NCI-H226 (cell line): ENCODE measurements at regions not wholly inside any gene's neighbourhood (a gene's known extent, or its start where the extent isn't known, plus 50 kb on each side); places are given as distances from the start of the nearest gene placed in this dataset.
"Not testable (repeated sequence)": the region's sequence is repeated elsewhere in the genome, so short reads cannot be mapped to it uniquely, and the experiment has no call there.

ENCODE experiments used
- DNase-seq: peaks from one replicate; pipeline ENCODE4 v3.0.0-alpha.2; 2015

GRCh38 chr16:8452941-8453340 lies 137.4 kb downstream of the TMEM114 start:
- no peak for DNase-seq

- DNase-seq: no peak
Measured at GRCh38 chr16:8436931-8437330, 153.4 kb downstream of the TMEM114 start.

GRCh38 chr16:8431783-8432182 lies 158.5 kb downstream of the TMEM114 start:
- no peak for DNase-seq

GRCh38 chr16:8430401-8430800 lies 159.9 kb downstream of the TMEM114 start:
- no peak for DNase-seq

GRCh38 chr16:8426569-8426968 lies 163.7 kb downstream of the TMEM114 start:
- no peak for DNase-seq

GRCh38 chr16:8417145-8417544 lies 173.2 kb downstream of the TMEM114 start:
- no peak for DNase-seq

GRCh38 chr16:8408855-8409567 lies 181.3 kb downstream of the TMEM114 start:
- no peak for DNase-seq

- no peak for DNase-seq
Measured at GRCh38 chr16:8407351-8407750, 183.0 kb downstream of the TMEM114 start.

- DNase-seq: no peak
Measured at GRCh38 chr16:8403978-8404749, 186.1 kb downstream of the TMEM114 start.

- no peak for DNase-seq
Measured at GRCh38 chr16:8402981-8403843, 187.1 kb downstream of the TMEM114 start.

- DNase-seq: not testable (repeated sequence)
Measured at GRCh38 chr16:8400683-8401082, 189.6 kb downstream of the TMEM114 start.

GRCh38 chr16:8398548-8398947 lies 191.8 kb downstream of the TMEM114 start:
- DNase-seq: no peak

- no peak for DNase-seq
Measured at GRCh38 chr16:8397223-8397622, 193.1 kb downstream of the TMEM114 start.

- DNase-seq: no peak
Measured at GRCh38 chr16:8396463-8396862, 193.8 kb downstream of the TMEM114 start.

- DNase-seq: no peak
Measured at GRCh38 chr16:8391257-8391656, 199.1 kb downstream of the TMEM114 start.

GRCh38 chr16:8388684-8389083 lies 201.6 kb downstream of the TMEM114 start:
- no peak for DNase-seq

- DNase-seq: no peak
Measured at GRCh38 chr16:8381814-8382213, 208.5 kb downstream of the TMEM114 start.

GRCh38 chr16:8380311-8380710 lies 210.0 kb downstream of the TMEM114 start:
- no peak for DNase-seq

- no peak for DNase-seq
Measured at GRCh38 chr16:8377864-8378263, 212.4 kb downstream of the TMEM114 start.

- no peak for DNase-seq
Measured at GRCh38 chr16:8376858-8377257, 213.5 kb downstream of the TMEM114 start.

GRCh38 chr16:8376430-8376829 lies 213.9 kb downstream of the TMEM114 start:
- no peak for DNase-seq

- no peak for DNase-seq
Measured at GRCh38 chr16:8375232-8375587, 215.1 kb downstream of the TMEM114 start.

- DNase-seq: peak; percentile 7
Measured at GRCh38 chr16:8374586-8375231, 215.6 kb downstream of the TMEM114 start.
